CD4-positive, alpha-beta T cell treated with Interleukin-6 for 4 hours (primary cell): ENCODE measurements at regions not wholly inside any gene's neighbourhood (a gene's known extent, or its start where the extent isn't known, plus 50 kb on each side); places are given as distances from the start of the nearest gene placed in this dataset.

Source experiments
- DNase-seq: peaks from one replicate; pipeline ENCODE4 v3.0.0-alpha.2; 2020; ENCODE audit warnings: mixed read lengths

- no peak for DNase-seq
Observed at GRCh38 chr1:93744299-93744988, 62.8 kb upstream of the BCAR3 start.

GRCh38 chr1:93743465-93743864 is 61.8 kb upstream of the BCAR3 start:
- no peak for DNase-seq

DNA sequence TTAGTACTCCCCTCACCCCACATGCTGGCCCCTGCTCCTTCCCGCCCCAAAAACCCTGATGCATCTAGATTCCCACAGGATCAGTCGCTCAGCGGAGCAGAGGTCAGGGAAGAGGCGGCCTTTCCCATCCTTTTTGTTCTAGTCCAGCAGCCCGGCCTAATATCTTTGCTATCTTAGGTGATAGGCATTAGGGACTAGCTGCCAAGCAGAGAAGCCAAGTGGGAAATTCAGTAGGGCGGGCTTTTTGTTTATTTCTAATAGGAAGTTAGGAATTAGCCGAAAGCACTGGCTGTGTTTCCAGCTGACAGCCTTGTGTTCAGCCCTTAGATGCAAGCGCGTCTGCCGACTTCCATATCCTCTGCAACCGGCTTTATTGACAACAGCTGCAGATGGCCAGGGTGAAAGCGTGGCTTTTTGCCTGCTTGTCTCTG is 59.0 kb upstream of the BCAR3 start:
- no peak for DNase-seq

GRCh38 chr1:93740157-93740556 is 58.5 kb upstream of the BCAR3 start:
- no peak for DNase-seq

- no peak for DNase-seq
Observed at GRCh38 chr1:93739472-93739871, 57.8 kb upstream of the BCAR3 start.

GRCh38 chr1:93738926-93739325 is 57.3 kb upstream of the BCAR3 start:
- DNase-seq: no peak

DNA sequence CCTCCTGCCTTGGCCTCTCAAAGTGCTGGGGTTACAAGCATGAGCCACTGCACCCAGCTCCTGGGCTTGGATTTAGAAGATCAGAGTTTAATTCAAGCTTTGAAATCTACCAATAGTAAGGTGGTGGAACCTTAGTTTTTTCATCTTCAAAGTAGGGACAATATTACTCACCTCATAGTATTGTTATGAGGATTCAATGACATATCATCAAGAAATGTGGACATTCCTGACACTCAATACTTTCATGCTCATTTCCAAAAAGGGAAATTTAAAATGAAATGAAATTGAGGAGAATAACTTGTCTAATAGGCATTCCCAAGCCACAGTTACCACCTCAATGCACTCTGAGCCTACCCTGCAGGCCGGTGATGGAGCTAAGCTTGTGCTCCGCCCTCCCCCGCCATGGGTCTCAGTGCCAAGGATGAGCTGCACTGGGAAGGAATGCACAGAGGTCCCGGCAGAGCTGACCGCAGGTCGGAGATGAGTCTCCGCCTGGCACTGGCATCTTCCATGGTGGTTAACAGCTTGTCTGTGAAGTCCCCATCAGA is 56.5 kb upstream of the BCAR3 start:
- no peak for DNase-seq

DNA sequence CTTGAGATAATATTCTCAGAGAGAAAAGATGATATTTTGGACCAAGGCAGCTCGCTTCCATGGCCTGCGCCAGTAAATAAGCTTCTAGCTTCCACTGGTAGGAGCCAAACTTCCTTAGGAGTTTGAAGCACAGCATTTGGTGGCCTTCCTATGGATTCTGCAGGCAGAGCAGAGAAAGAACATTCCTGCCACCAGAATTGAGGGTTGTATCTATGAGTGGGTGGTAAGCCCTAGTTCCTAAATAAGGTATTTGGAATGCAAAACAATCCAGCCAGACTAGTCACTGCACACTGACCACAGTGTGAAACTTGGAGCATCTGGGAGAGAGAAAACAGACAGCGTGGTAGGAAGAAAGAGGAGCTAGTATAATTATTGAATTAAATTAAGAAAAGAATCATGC is 54.1 kb upstream of the BCAR3 start:
- DNase-seq: no peak

DNA sequence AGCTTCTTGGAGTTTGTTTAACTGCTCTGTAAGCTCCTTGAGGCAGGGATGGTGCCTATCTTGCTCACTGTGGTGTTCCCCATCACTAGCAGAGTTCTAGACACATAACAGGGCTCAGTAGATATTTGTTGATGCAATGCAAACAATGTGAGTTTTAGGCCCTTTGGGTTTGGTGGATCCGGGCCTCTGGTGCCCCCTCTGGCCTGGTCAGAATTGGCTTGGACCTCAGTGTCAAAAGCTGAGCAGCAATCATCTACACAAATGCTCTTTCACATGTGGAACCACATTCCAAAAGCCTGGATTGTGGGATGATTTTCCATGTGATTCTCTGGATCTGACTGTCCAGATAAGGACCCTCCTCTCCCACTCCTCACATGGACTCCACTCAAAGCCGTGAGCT is 53.4 kb upstream of the BCAR3 start:
- DNase-seq: no peak

DNA sequence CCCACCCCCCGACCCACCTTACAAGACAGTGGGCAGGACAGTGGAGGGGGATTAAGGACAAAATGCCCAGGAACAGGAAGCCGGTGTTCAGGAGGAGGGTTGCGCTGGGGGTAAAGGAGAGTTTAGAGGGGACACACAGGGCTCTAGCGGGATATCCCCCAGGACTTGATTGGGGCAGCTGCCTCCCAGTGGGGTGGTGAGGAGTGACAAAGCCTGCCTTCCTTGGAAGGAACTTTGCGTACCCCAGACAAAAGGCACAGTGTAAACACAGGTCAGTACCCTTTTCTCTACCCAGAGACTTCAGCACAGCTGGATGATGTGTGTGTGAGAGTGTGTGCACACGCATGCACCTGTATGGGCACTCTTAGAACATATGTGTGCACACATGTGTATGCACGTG is 51.7 kb upstream of the BCAR3 start:
- DNase-seq: no peak

DNA sequence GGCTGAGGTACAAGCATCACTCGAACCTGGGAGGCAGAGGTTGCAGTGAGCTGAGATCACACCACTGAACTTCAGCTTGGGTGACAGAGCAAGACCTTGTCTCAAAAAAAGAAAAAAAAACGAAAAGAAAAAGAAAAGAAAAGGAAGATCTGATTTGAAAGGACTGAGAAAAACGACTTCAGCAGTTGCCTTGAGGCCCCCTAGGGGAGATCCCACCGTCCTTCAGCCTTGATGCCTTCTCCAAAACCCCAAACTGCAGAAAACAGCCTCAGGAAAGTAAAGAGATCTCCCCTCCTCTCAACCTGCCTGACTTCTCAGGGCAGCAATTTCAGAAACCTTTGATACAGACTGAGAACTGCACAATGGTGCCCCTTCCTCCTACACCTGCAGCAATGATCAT is 50.9 kb upstream of the BCAR3 start:
- DNase-seq: no peak
